Iris pigment epithelial cell (primary cell): ENCODE measurements at regions not wholly inside any gene's neighbourhood (a gene's known extent, or its start where the extent isn't known, plus 50 kb on each side); places are given as distances from the start of the nearest gene placed in this dataset.
"Not testable (repeated sequence)": the region's sequence is repeated elsewhere in the genome, so short reads cannot be mapped to it uniquely, and the experiment has no call there.

ENCODE experiments used
- DNase-seq: peaks from one replicate; pipeline ENCODE4 v3.0.0-alpha.2; 2011; ENCODE audit warnings: low read depth

GRCh38 chr13:99075268-99076191 lies 97.7 kb upstream of the DOCK9 start:
- DNase-seq: no peak

- no peak for DNase-seq
Observed at GRCh38 chr13:99078017-99078771, 100.3 kb upstream of the DOCK9 start.

DNA sequence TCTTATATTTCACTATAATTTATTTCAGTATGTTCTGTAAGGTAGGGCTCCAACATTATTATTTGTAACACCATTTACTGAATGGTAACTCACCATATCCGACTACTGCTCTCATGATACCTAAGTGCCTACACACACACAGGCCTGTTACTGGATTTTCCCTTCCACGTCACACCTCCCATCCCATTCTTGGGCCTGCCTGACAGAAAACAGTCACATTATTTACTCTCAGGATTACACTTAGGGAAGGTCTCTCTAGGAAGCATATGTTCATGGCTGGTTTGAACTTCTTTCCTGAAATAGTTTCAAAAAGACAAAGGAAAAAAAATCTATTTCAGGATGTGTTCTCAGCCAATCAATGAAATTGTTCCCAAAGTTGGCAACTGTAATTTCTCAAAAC lies 102.3 kb upstream of the DOCK9 start:
- DNase-seq: no peak

DNA sequence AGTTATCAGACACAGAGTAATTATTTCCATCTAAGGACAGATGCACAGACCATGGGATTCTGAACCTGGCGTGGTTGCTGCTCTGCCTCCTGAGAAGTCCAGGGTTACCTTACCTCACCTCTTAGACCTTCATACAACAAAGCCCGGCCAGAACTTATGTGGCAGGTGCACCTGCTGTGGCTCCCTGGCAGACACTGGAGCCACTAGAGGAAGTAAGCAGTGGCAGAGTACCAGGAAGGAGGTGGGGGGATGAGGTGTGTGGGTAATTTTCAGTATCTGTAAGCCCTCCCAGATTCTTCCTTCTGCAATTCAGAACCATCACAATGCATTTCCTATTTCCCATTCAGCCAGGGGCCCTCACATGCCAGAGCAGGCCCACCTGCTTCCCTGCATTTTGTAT lies 106.1 kb upstream of the DOCK9 start:
- no peak for DNase-seq

DNA sequence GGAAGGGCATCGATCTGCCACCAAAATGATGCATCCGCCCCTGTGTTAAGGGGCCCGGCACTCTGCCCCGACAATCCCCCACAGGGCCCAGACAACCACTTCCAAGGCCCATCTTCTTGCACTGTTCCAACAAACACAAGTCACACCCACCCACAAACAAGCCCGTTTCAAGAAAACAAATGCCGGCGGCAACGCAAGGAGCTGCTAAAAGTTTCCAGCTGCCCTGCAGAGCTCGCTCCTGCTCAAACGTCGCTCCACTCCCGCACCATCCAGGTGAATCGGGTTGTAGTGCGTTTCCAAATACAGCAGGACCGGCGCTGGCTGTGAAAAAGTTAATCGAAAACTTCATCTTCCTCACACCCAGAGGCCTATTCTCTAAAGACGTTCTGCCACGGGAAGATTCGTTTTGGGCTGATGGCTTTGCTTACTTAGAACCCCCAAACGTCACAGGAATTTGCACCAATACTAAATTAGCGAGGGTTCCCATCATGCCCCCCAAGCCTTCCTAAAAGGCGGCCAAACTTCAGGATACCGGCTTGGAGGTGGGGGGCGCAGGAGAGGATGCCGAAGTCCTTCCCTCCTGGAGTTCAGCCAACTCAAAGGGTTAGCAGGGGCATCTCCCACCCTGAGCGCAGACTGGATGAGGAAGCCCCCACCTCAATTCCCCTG lies 107.4 kb upstream of the DOCK9 start:
- no peak for DNase-seq

DNA sequence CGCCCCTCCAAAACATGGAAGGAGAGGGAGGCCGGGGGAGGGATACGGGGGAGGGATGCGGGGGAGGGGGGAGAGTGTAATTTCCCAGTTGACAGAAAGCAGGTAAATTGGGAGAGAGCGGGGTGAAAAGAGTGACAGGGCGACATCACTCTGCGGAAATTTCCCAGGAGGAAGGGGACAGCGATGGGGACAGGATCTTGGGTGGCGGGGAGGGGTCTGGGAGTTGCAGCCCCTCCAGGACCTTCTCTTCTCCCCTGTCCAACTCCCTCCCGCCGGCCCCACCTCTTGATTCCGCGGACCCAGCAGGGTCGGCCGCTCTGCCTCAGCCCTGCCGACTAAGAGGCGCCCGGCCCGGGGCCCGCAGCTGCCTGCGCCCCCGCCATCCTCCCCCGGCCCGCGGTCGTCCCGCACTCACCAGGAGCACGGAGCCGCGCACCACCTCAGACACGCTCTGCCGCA lies 108.0 kb upstream of the DOCK9 start:
- DNase-seq: no peak

- DNase-seq: peak; percentile 74
Observed at GRCh38 chr13:99086267-99087097, 108.6 kb upstream of the DOCK9 start.

DNA sequence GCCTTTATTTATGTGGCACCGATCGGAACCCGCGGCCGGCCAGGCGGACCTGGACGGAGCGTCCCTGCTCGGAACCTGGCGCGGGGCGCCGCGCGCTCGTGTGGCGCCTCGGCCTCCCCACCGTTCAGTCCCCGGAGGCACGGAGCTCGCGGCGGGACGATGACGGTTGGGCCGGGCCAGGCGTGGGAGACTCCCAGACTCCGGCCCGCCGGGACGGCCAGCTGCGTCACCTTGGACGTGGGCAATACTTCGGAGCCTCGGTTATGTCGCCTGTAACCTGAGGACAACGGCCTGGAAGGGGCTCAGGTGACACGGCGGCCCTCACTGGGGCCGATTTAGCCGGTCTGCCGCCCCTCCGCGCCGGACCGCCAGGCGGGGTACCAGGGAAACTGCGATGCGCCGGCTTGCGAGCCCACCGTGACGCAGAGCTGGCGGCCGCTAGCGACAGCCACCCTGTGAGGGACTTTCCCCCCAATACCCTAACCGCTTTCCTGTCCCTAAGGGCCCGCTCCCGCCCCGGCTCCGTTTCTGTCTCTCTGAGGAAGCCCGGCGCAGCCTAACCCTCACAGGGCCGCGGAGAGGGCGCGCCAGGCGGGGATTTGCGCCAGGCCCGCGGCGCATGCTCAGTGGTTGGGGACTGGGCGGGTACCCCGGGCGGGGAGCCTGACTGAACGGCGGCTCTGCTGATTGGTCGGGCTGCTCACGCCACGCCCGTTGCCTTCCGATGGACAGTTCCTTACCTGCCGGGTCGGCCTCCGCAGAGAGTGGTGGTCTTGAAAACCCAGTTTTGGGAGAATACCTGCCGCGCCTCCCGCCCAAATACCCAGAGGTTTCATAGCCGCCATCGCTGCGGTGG lies 109.5 kb upstream of the DOCK9 start:
- DNase-seq: peak; percentile 88

DNA sequence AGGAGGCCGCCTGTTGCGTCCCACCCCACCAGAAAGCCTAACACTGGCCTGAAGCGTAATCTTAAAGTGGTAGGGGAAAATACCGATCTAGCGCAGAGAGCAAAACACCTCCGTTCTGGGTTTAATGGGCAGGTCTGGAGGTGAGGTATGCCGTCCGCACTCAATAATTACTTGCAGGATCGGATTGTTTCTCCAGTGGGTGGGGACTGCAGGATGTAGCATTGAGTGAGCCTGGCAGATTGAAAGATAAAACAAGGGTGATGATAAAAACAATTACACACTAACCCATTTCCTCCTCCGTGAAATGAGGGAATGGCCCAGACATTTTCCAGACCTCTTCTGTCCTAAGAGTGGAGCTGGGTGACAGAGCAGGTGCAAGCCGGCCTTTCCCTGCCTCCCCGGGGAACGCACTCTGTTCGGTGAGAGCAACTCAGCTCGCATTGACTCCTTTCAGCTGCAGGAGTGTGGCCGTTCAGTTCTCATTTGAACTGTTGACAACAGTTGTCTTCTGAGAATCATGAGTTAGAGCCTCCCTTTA lies 110.2 kb upstream of the DOCK9 start:
- no peak for DNase-seq

GRCh38 chr13:99093997-99094396 lies 106.7 kb upstream of the UBAC2 start:
- DNase-seq: no peak

GRCh38 chr13:99101831-99102230 lies 98.8 kb upstream of the UBAC2 start:
- DNase-seq: not testable (repeated sequence)

GRCh38 chr13:99103536-99103935 lies 97.1 kb upstream of the UBAC2 start:
- no peak for DNase-seq

GRCh38 chr13:99104396-99104795 lies 96.3 kb upstream of the UBAC2 start:
- DNase-seq: no peak

- no peak for DNase-seq
Observed at GRCh38 chr13:99105160-99105559, 95.5 kb upstream of the UBAC2 start.

- no peak for DNase-seq
Observed at GRCh38 chr13:99113351-99113750, 87.3 kb upstream of the UBAC2 start.

DNA sequence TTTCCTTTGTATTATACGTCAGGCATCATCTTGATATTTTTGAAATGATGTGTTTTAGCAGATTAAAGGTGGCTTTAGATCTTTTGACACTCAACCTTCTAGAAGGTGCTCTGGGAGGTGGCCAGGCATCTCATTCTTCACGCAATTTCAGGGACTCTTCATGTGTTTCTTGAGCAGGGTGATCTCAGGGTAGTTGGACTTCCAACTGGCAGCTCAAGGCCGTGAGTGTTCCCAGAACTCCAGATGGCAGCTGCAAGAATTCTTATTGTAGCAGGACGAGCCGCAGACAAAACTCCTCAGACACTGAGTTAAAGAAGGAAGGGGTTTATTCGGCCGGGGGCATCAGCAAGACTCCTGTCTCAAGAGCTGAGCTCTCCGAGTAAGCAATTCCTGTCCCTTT lies 82.5 kb upstream of the UBAC2 start:
- no peak for DNase-seq

- no peak for DNase-seq
Observed at GRCh38 chr13:99119656-99120055, 81.0 kb upstream of the UBAC2 start.

DNA sequence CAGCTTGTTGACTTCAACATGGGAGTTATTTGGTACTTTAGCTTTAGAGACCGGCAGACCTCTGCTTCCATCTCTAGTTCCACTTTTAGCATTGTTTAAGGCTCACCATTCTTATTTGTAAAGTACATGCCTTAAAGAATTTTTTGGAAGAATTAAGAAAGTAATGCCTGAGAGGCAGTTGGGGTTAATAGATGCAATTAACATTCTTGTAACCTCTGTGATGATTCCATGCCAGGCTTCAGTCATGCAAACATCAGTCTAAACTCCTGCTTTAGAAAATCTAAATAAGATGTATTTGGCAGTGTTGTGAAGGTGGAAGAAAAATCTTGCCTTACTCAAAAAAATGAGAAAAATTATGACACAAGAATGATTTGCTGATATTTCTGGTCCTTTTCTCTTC lies 79.9 kb upstream of the UBAC2 start:
- DNase-seq: no peak

DNA sequence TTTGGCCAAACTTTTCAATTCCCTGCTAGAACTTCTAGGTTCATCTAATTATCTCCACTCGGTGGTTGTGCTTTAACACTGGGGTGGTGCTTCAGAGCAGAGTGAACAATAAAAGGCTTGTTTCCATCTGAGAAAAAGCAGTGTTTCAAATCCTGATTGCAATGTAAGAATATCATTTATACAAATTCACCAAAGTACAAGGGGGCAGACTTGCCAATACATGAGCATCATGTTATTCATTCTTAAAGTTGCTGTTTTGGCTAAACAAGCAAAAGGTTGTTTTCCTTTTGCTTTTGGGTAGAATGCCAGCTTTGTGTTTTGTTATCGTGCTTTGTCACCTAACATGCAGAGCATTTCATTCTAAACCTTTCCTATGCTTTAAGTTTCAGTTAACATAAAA lies 78.5 kb upstream of the UBAC2 start:
- DNase-seq: no peak
